ENCODE measurements at regions not wholly inside any gene's neighbourhood (a gene's known extent, or its start where the extent isn't known, plus 50 kb on each side); places are given as distances from the start of the nearest gene placed in this dataset.

GRCh38 chr15:70586241-70586640 is 177.1 kb downstream of the UACA start:
- TF ChIP-seq CTCF (IDR thresholded peaks at IDR 0.05; ENCODE audit: poor library complexity): no peak
- no peak for TF ChIP-seq EZH2phosphoT487 (IDR thresholded peaks at IDR 0.05; ENCODE audit: low read depth, severe bottlenecking, unreplicated experiment)
- no peak for TF ChIP-seq EZH2 (IDR thresholded peaks at IDR 0.05; ENCODE audit: borderline replicate concordance)

Data from hepatocyte (in vitro differentiated cells).